Endothelial cell of hepatic sinusoid (primary cell): ENCODE measurements at regions not wholly inside any gene's neighbourhood (a gene's known extent, or its start where the extent isn't known, plus 50 kb on each side); places are given as distances from the start of the nearest gene placed in this dataset.
"Not testable (repeated sequence)": the region's sequence is repeated elsewhere in the genome, so short reads cannot be mapped to it uniquely, and the experiment has no call there.

Experiments
- in situ Hi-C: cut with HindIII; loops from 2 replicates; pipeline ENCODE4 v1.10.0; 2017; ENCODE audit warnings: low sequenced_read_pairs

GRCh38 chrX:128653524-128654060, 601.4 kb upstream of the ACTRT1 start:
- in situ Hi-C loops = no loop called here

- in situ Hi-C loops = no loop called here
Measured at GRCh38 chrX:128650326-128650725, 598.1 kb upstream of the ACTRT1 start.

GRCh38 chrX:128634754-128635153, 582.6 kb upstream of the ACTRT1 start:
- in situ Hi-C loops = loop anchor here (5.0 kb wide), 1 partner anchor 58 kb away; no protein-coding TSS in a partner anchor

- in situ Hi-C loops = no loop called here
Measured at GRCh38 chrX:128623361-128623760, 571.2 kb upstream of the ACTRT1 start.

GRCh38 chrX:128622296-128622695, 570.1 kb upstream of the ACTRT1 start:
- in situ Hi-C loops = no loop called here

GRCh38 chrX:128619490-128619889, 567.3 kb upstream of the ACTRT1 start:
- in situ Hi-C loops = no loop called here

GRCh38 chrX:128616933-128617332, 564.7 kb upstream of the ACTRT1 start:
- in situ Hi-C loops = no loop called here

- in situ Hi-C loops = not testable (repeated sequence)
Measured at GRCh38 chrX:128606817-128607216, 554.6 kb upstream of the ACTRT1 start.

- in situ Hi-C loops = not testable (repeated sequence)
Measured at GRCh38 chrX:128606357-128606756, 554.2 kb upstream of the ACTRT1 start.

GRCh38 chrX:128601706-128602105, 549.5 kb upstream of the ACTRT1 start:
- in situ Hi-C loops = no loop called here

- in situ Hi-C loops = no loop called here
Measured at GRCh38 chrX:128599632-128600031, 547.4 kb upstream of the ACTRT1 start.

GRCh38 chrX:128582036-128582435, 529.8 kb upstream of the ACTRT1 start:
- in situ Hi-C loops = no loop called here

- in situ Hi-C loops = no loop called here
Measured at GRCh38 chrX:128581615-128582014, 529.4 kb upstream of the ACTRT1 start.

- in situ Hi-C loops = no loop called here
Measured at GRCh38 chrX:128543114-128543513, 490.9 kb upstream of the ACTRT1 start.

- in situ Hi-C loops = no loop called here
Measured at GRCh38 chrX:128518508-128518907, 466.3 kb upstream of the ACTRT1 start.

GRCh38 chrX:128517691-128518090, 465.5 kb upstream of the ACTRT1 start:
- in situ Hi-C loops = no loop called here

- in situ Hi-C loops = no loop called here
Measured at GRCh38 chrX:128504496-128504895, 452.3 kb upstream of the ACTRT1 start.

GRCh38 chrX:128464116-128464515, 411.9 kb upstream of the ACTRT1 start:
- in situ Hi-C loops = no loop called here

- in situ Hi-C loops = no loop called here
Measured at GRCh38 chrX:128460835-128461234, 408.6 kb upstream of the ACTRT1 start.

- in situ Hi-C loops = no loop called here
Measured at GRCh38 chrX:128458888-128459287, 406.7 kb upstream of the ACTRT1 start.

- in situ Hi-C loops = no loop called here
Measured at GRCh38 chrX:128457674-128458073, 405.5 kb upstream of the ACTRT1 start.

GRCh38 chrX:128439159-128439558, 387.0 kb upstream of the ACTRT1 start:
- in situ Hi-C loops = no loop called here

GRCh38 chrX:128438082-128438481, 385.9 kb upstream of the ACTRT1 start:
- in situ Hi-C loops = no loop called here
